OCI-LY1 (cell line): ENCODE measurements at regions not wholly inside any gene's neighbourhood (a gene's known extent, or its start where the extent isn't known, plus 50 kb on each side); places are given as distances from the start of the nearest gene placed in this dataset.
"Not testable (repeated sequence)": the region's sequence is repeated elsewhere in the genome, so short reads cannot be mapped to it uniquely, and the experiment has no call there.

Experiments
- CTCF ChIP-seq: fragments of 200-600 bp; sonication (generic), shearing (Covaris generic); IDR thresholded peaks from 2 replicates; pipeline ENCODE4 v1.5.1; 2017; ENCODE audit warnings: mild to moderate bottlenecking, antibody characterized with exemption, low read length, moderate library complexity, mixed read lengths
- EZH2 ChIP-seq: fragments of 200-600 bp; sonication (generic), shearing (Covaris generic); IDR thresholded peaks from 2 replicates; pipeline ENCODE4 v1.8.0; 2017; ENCODE audit warnings: borderline replicate concordance, mixed run types, mild to moderate bottlenecking, antibody characterized with exemption, low read length, moderate library complexity, mixed read lengths

GRCh38 chr7:121497545-121497944 lies 101.4 kb upstream of the FAM3C start:
- not testable (repeated sequence) for TF ChIP-seq EZH2, CTCF
